HG02973 (cell line): ENCODE measurements at regions not wholly inside any gene's neighbourhood (a gene's known extent, or its start where the extent isn't known, plus 50 kb on each side); places are given as distances from the start of the nearest gene placed in this dataset.

Experiments
- ATAC-seq: cut with Tn5 transposase; IDR thresholded peaks from one replicate; pipeline ENCODE4 v1.9.1; 2021; ENCODE audit warnings: moderate library complexity; ENCODE audit not compliant: unreplicated experiment

GRCh38 chr4:24071612-24072372 lies 181.9 kb upstream of the PPARGC1A start:
- no peak for ATAC-seq

- no peak for ATAC-seq
These were observed 180.3 kb upstream of the PPARGC1A start for GRCh38 chr4:24070117-24070516.

GRCh38 chr4:24067367-24068193 lies 177.7 kb upstream of the PPARGC1A start:
- ATAC-seq = no peak

GRCh38 chr4:24065974-24066373 lies 176.1 kb upstream of the PPARGC1A start:
- ATAC-seq = no peak

GRCh38 chr4:24063731-24064130 lies 173.9 kb upstream of the PPARGC1A start:
- ATAC-seq = no peak

GRCh38 chr4:24060932-24061331 lies 171.1 kb upstream of the PPARGC1A start:
- no peak for ATAC-seq

- no peak for ATAC-seq
These were observed 170.0 kb upstream of the PPARGC1A start for GRCh38 chr4:24059839-24060238.

GRCh38 chr4:24057915-24058559 lies 168.2 kb upstream of the PPARGC1A start:
- ATAC-seq = no peak

- no peak for ATAC-seq
These were observed 166.4 kb upstream of the PPARGC1A start for GRCh38 chr4:24056289-24056688.

- no peak for ATAC-seq
These were observed 165.8 kb upstream of the PPARGC1A start for GRCh38 chr4:24055623-24056022.

GRCh38 chr4:24054910-24055309 lies 165.1 kb upstream of the PPARGC1A start:
- no peak for ATAC-seq

- no peak for ATAC-seq
These were observed 164.1 kb upstream of the PPARGC1A start for GRCh38 chr4:24053934-24054333.

GRCh38 chr4:24044610-24045589 lies 155.1 kb upstream of the PPARGC1A start:
- ATAC-seq = no peak

GRCh38 chr4:24042094-24042493 lies 152.2 kb upstream of the PPARGC1A start:
- ATAC-seq = no peak

- no peak for ATAC-seq
These were observed 151.0 kb upstream of the PPARGC1A start for GRCh38 chr4:24040811-24041210.

GRCh38 chr4:24033626-24034025 lies 143.8 kb upstream of the PPARGC1A start:
- no peak for ATAC-seq

GRCh38 chr4:24032371-24032989 lies 142.6 kb upstream of the PPARGC1A start:
- ATAC-seq = no peak

- ATAC-seq = no peak
These were observed 136.7 kb upstream of the PPARGC1A start for GRCh38 chr4:24026596-24026995.

- no peak for ATAC-seq
These were observed 134.8 kb upstream of the PPARGC1A start for GRCh38 chr4:24024605-24025004.

- ATAC-seq = no peak
These were observed 134.3 kb upstream of the PPARGC1A start for GRCh38 chr4:24024157-24024556.
